Peyer's patch (tissue), 4 donors: ENCODE measurements at regions not wholly inside any gene's neighbourhood (a gene's known extent, or its start where the extent isn't known, plus 50 kb on each side); places are given as distances from the start of the nearest gene placed in this dataset.

Experiments
- CTCF ChIP-seq, 6 experiments: fragments of 450-650 bp in 4 of 6; fragments of 200-600 bp in 2 of 6; sonication (generic) in 1 of 6; IDR thresholded peaks; one replicate each; pipeline ENCODE4 v1.5.1; 2017 to 2019; ENCODE audit warnings: antibody characterized with exemption in 6 of 6, mild to moderate bottlenecking in 3 of 6, moderate library complexity in 1 of 6
- POLR2A ChIP-seq, 2 donors: fragments of 450-650 bp; IDR thresholded peaks; one replicate each; pipeline ENCODE4 v1.5.1; 2017; ENCODE audit warnings: antibody characterized with exemption in 2 of 2, mild to moderate bottlenecking in 2 of 2, moderate library complexity in 2 of 2

GRCh38 chr6:168961264-168961656 is 292.4 kb downstream of the THBS2 start:
- TF ChIP-seq CTCF (IDR thresholded peaks at IDR 0.05), result no peak
- no peak for TF ChIP-seq POLR2A (IDR thresholded peaks at IDR 0.05)
